Fibroblast of skin of right biceps (primary cell): ENCODE measurements at regions not wholly inside any gene's neighbourhood (a gene's known extent, or its start where the extent isn't known, plus 50 kb on each side); places are given as distances from the start of the nearest gene placed in this dataset.
"Not testable (repeated sequence)": the region's sequence is repeated elsewhere in the genome, so short reads cannot be mapped to it uniquely, and the experiment has no call there.

Experiments used
- DNase-seq: peaks from one replicate; pipeline ENCODE4 v3.0.0-alpha.2; 2013

GRCh38 chr6:168931072-168931471 is 322.6 kb downstream of the THBS2 start:
- not testable (repeated sequence) for DNase-seq

- no peak for DNase-seq
Measured at GRCh38 chr6:168929871-168930450, 323.7 kb downstream of the THBS2 start.

- no peak for DNase-seq
Measured at GRCh38 chr6:168928012-168928411, 325.6 kb downstream of the THBS2 start.

GRCh38 chr6:168927026-168927425 is 326.6 kb downstream of the THBS2 start:
- no peak for DNase-seq

- no peak for DNase-seq
Measured at GRCh38 chr6:168926306-168926705, 327.3 kb downstream of the THBS2 start.

GRCh38 chr6:168925671-168926070 is 328.0 kb downstream of the THBS2 start:
- no peak for DNase-seq

- no peak for DNase-seq
Measured at GRCh38 chr6:168923171-168923570, 330.5 kb downstream of the THBS2 start.

GRCh38 chr6:168922436-168922835 is 331.2 kb downstream of the THBS2 start:
- DNase-seq = no peak

- DNase-seq = no peak
Measured at GRCh38 chr6:168920289-168920688, 333.4 kb downstream of the THBS2 start.

- DNase-seq = no peak
Measured at GRCh38 chr6:168919470-168920179, 334.0 kb downstream of the THBS2 start.

- DNase-seq = no peak
Measured at GRCh38 chr6:168916576-168917211, 337.0 kb downstream of the THBS2 start.

GRCh38 chr6:168915855-168916254 is 337.8 kb downstream of the THBS2 start:
- no peak for DNase-seq

- no peak for DNase-seq
Measured at GRCh38 chr6:168915242-168915641, 338.4 kb downstream of the THBS2 start.

GRCh38 chr6:168913866-168914469 is 339.7 kb downstream of the THBS2 start:
- no peak for DNase-seq

GRCh38 chr6:168913231-168913865 is 340.3 kb downstream of the THBS2 start:
- not testable (repeated sequence) for DNase-seq

GRCh38 chr6:168909288-168909687 is 344.4 kb downstream of the THBS2 start:
- no peak for DNase-seq

- DNase-seq = peak; percentile 75
Measured at GRCh38 chr6:168908887-168909286, 344.8 kb downstream of the THBS2 start.

- peak; percentile 69 for DNase-seq
Measured at GRCh38 chr6:168908166-168908565, 345.5 kb downstream of the THBS2 start.

GRCh38 chr6:168906391-168906790 is 347.3 kb downstream of the THBS2 start:
- DNase-seq = no peak

- no peak for DNase-seq
Measured at GRCh38 chr6:168905451-168906090, 348.1 kb downstream of the THBS2 start.

GRCh38 chr6:168903613-168904345 is 349.9 kb downstream of the THBS2 start:
- no peak for DNase-seq

GRCh38 chr6:168902075-168902474 is 351.6 kb downstream of the THBS2 start:
- no peak for DNase-seq
